GM18870 (cell line): ENCODE measurements at regions not wholly inside any gene's neighbourhood (a gene's known extent, or its start where the extent isn't known, plus 50 kb on each side); places are given as distances from the start of the nearest gene placed in this dataset.
A peak's percentile ranks its signal among the peaks of the same experiment; 100 is the strongest.

Experiments used
- ATAC-seq: cut with Tn5 transposase; IDR thresholded peaks from one replicate; pipeline ENCODE4 v1.9.1; 2021; ENCODE audit warnings: moderate library complexity; ENCODE audit not compliant: unreplicated experiment

GRCh38 chr10:131620904-131621303 is 279.9 kb upstream of the PPP2R2D start:
- no peak for ATAC-seq

DNA sequence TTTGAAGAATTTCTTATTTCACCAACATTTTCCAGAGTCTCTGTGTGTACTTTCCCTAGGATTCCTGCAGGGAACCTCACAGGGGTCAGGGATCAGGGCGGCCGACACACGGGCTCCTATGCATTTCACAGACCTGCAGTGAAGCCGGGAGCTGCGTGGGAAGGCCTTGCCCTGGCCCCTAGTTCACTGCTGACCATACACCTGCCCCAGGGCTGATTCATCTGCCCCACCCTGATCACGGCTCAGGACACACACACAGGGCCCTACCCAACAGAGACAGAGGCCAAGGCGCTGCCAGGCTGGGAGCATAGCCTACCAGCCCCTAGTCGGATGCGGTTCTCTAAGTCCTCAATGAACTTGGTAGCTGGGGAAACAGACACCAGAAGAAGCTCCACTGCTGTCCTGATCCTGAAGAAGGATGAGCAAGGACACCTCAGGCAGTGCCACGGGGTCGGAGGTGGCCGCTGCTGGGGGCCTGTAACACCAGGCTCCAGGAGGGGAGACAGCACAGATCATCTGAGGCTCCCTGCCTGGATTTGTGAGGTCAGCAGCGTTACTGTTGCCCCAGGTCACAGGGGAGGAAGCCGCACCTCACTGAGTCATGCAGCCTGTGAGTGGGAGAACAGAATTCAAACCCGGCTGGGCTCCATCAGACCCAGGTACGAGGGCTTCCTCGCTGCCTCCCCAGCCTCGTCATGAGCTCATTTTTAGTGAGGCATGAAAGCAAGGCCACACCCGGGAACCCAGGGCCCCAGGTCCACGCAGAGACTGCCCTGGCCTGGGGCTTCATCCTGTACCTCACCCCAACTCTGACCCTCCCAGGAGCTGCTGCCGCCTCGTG is 278.8 kb upstream of the PPP2R2D start:
- ATAC-seq, result no peak

GRCh38 chr10:131625041-131625440 is 275.8 kb upstream of the PPP2R2D start:
- no peak for ATAC-seq

DNA sequence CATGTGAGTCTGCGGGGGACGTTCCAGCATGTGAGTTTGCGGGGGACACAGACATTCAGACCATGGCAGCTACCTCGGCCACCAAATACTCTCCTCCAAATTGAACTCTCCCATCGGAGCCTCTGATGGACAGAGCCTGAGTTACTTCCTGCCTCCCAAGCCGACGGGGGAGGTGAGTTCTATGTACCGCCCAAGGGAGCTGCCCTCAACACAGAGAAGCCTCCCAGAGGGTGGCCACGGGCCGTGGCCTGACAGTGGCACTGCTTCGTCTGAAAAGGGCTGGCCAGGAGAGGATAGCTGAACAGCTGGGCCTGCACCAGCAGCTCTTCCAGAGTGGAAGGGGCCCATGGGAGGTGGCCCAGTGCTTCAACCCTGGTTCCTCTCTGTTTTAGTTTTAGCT is 274.5 kb upstream of the PPP2R2D start:
- no peak for ATAC-seq

DNA sequence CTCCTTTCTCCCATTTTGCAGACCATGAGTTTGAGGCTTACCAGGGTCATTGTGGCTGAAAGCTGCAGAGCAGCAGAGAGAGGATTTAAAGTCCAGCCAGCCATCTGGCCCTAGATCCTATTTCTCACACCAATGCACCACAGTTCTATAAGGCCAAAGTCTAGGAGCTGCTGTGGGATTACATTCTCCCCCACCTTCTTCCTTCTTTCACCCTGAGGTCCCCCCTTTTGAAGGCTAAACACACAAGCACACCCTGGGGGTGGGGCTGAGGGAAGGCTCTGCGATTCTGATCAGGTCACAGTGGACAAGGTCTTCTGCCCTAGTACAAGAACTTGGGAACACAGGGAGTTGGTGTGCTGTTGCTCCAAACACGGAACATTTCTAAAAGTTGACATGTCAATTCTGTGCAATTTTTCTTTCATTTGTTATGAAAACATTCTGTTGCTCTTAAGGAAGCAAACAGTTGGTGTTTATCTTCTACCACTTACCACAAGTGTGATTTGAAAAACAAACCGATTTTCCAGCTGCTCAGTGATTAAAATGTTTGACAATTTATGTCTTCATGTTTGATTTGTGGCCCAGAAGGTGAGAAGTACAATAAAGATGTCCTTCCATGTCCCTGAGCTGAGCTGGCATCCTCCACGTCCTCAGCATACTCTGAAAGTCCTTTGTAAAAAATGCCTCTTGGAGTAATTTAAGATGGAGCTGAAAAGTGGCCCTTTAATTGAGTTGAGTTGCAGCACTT is 271.6 kb upstream of the PPP2R2D start:
- ATAC-seq, result no peak

GRCh38 chr10:131630772-131631258 is 270.0 kb upstream of the PPP2R2D start:
- ATAC-seq, result no peak

DNA sequence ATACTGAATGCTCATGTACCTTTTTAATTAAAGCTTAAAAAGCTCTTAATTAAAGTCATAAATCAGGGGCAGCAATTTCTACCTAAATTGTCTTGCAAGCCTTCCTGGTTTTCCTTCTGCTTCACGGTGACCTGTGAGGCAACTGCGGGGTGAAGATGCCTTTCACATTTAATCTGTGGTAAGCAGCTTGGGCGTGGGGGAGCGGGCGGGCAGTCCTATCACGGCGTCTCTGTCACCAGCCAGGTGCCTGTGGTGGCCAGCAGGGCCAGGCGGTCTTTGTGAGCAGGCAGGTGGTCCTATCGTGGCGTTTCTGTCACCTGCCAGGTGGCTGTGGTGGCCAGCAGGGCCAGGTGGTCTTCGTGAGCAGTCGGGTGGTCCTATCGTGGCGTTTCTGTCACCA is 269.2 kb upstream of the PPP2R2D start:
- no peak for ATAC-seq

DNA sequence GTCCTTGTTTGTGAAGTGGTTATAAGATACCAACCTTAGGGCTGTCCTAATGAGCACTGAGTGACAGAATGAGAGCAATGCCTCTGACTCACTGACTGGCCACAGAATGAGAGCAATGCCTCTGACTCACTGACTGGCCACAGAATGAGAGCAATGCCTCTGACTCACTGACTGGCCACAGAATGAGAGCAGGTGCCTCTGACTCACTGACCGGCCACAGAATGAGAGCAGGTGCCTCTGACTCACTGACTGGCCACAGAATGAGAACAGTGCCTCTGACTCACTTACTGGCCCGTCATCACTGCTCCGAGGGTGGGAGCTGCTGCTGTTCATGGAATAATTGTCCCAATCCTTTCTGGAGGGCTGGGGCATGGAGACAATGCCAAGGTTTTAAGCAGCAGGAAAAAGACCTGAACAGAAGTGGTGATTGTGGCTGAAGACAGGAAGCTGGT is 265.2 kb upstream of the PPP2R2D start:
- ATAC-seq, result no peak

- no peak for ATAC-seq
Observed at GRCh38 chr10:131636116-131636515, 264.7 kb upstream of the PPP2R2D start.

GRCh38 chr10:131636841-131637724 is 263.7 kb upstream of the PPP2R2D start:
- ATAC-seq, result no peak

DNA sequence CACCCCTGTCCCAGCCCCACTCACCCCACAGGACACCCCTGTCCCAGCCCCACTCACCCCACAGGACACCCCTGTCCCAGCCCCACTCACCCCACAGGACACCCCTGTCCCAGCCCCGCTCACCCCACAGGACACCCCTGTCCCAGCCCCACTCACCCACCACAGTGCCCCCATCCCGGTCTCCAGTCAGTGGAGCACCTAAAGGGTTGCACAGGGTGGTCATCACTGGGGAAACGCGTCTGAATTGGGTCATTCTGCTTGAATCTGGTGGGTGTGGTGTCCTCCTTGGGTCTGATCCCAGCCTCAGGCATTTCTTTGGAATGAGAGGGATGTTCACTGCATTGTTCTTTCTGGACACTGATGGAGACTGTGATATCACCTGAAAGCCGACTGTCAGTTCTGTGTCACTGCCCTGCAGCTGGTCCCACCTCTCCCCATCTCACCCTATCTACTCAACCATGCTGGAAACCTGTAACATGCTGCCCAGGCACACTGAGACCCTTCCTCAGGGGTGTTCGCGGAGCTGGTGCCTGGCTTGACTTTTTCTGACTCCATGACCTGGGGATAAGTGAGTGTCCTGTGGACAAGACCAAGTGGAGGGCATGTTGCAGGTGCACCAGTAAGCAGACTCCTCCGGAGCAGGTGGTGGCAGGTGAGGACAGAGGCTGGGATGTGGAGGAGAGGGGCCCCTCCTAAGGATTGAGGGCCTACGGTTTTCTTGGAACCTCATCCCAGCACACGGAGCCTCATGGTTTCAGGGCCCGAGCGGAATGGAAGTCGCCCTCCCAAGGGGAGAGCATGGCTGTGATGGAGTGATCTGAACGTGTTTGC is 262.5 kb upstream of the PPP2R2D start:
- no peak for ATAC-seq

DNA sequence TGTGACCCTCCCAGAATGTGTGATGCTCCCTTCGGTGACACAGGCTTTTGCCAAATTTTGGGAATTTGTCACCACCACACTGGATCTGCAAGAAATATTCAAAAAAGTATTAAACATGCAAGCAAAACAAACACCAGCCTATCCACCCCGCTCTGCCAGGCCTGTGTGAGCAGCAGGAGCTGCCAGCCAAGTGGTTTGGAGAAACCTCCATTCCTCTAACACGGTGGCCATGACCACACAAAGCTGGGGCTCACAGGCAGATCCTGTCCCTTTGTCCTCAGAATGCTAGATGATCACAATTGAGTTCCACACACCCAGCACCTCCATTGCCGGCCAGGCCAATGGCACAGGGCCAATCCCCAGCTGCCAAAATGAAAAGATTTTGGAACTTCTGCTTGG is 261.9 kb upstream of the PPP2R2D start:
- ATAC-seq, result no peak

DNA sequence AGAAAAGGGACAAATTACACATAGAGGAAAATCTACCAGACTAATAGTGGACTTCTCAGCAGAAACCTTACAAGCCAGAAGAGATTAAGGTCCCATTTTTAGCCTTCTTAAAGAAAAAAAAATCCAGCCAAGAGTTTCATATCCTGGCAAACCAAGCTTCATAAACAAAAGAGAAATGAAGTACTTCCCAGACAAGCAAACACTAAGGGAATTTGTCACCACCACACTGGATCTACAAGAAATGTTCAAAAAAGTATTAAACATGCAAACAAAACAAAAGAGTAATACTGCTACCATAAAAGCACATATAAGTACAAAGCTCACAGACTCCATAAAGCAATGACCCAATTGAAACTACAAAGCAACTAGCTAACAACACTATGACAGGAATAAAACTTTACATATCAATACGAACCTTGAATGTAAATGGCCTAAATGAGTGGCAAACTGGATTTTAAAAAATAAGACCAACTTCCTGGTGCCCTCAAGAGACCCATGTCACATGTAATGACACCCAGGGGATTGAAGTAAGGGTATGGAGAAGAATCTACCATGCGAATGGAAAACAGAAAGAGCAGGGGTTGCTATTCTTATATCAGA is 260.7 kb upstream of the PPP2R2D start:
- no peak for ATAC-seq

- peak; percentile 99 for ATAC-seq
Observed at GRCh38 chr10:131641231-131641630, 259.6 kb upstream of the PPP2R2D start.

GRCh38 chr10:131641898-131642297 is 258.9 kb upstream of the PPP2R2D start:
- ATAC-seq, result no peak

GRCh38 chr10:131642966-131643365 is 257.8 kb upstream of the PPP2R2D start:
- ATAC-seq, result no peak

GRCh38 chr10:131644289-131644688 is 256.5 kb upstream of the PPP2R2D start:
- no peak for ATAC-seq

DNA sequence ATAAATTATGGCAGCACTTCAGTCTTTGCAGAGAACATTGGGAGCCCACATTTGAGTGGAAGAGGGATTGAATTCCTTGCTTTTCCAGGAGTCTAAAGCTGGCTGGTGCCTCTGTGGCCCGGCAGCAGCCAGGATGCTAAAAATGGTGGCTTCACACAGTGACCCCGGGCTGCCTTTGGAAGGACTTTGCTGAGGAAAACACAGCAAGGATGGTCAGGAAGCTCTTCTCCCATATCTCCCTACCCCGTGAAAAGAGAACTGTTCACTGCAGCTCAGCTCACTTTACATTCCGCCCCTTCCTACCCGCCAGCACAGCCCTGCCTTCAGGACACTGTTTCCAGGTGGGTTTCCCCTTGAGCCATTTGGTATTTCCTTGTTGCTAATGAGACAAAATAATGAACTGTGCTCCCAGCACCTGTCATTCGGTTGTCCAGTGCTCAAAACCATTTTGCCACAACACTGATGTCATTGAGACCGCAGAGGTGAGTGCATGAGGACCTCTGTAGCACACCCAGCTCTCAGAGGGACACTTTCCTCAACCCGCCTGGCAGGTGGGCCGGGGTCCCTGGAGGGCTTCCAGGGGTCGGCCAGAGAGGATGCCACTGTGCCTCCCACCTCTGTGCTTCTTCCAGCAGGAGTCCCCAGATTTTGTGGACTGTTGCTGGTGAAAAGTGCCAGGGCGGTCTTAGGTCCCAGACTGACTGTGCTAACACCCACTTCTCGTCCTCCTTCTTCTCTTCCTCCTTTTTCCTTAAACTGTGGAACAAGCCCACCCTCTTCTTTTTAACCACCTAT is 255.7 kb upstream of the PPP2R2D start:
- ATAC-seq, result no peak

DNA sequence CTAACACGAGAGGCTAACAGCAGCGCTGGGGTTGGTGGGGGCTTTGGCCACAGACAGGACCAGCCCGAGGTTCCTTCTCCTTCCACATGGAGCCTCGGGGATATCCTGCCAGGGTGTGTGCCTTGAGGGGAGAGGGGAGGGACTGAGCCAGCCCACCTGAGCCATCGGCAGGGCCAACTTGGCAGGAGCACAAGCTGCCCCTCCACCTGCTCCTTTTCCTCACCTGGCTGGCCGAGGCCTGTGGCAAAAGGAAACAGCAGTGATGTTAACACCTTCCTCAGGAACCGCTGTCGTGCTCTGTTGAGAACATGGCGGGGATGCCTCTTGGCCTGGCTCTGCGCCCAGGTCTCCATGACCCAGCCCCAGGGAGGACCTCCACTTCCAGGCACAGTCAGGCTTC is 255.1 kb upstream of the PPP2R2D start:
- no peak for ATAC-seq
